HCT116 (cell line): ENCODE measurements at regions not wholly inside any gene's neighbourhood (a gene's known extent, or its start where the extent isn't known, plus 50 kb on each side); places are given as distances from the start of the nearest gene placed in this dataset.

Source experiments
- ATAC-seq: fragments of 200-7000 bp; cut with Tn5 transposase; 2 replicates; pipeline ENCODE4 v1.9.1; 2020; ENCODE audit warnings: mild to moderate bottlenecking, moderate library complexity
- BruUV-seq: library from RNA; stranded (reverse); fragments of 400-500 nt; replicated peaks from 2 replicates; lab custom pipeline; 2021; lab: Mats Ljungman, UMichigan
- CTCF ChIA-PET: fragments of 300-600 bp; sonication (Branson Sonifier 250); formaldehyde crosslinking; loops from one replicate; lab custom pipeline; 2021; ENCODE audit warnings: antibody characterized with exemption; lab: Charles Lee
- POLR2A ChIA-PET: fragments of 300-600, 350-600 bp; sonication (Branson Sonifier 250); formaldehyde crosslinking; loops from one replicate; lab custom pipeline; 2021; ENCODE audit warnings: antibody characterized with exemption; lab: Charles Lee
- RAD21 ChIA-PET, 2 experiments: fragments of 300-600 bp; sonication (Branson Sonifier 250); formaldehyde crosslinking; loops; one replicate each; lab custom pipeline; 2023; ENCODE audit warnings: low total read pairs in 2 of 2; ENCODE audit not compliant: uncharacterized antibody in 2 of 2, unreplicated experiment in 2 of 2, low non-redundant PET in 1 of 2; lab: Charles Lee
- DNase-seq: peaks from one replicate; pipeline ENCODE4 v3.0.0-alpha.2; 2010; ENCODE audit warnings: low read depth, low spot score
- H2AFZ ChIP-seq: fragments of 200-600 bp; shearing (Covaris generic), sonication (generic); 2 replicates; pipeline ENCODE4 v1.6.1; 2017; ENCODE audit warnings: low read depth, mixed run types, mixed read lengths, antibody characterized with exemption, low read length; ENCODE audit not compliant: poor library complexity, severe bottlenecking
- H3K27ac ChIP-seq: 2 replicates; pipeline ENCODE4 v1.5.1; 2012; ENCODE audit warnings: low read depth, low read length
- H3K27me3 ChIP-seq: fragments of 200-600 bp; sonication (generic); 2 replicates; pipeline ENCODE4 v1.6.1; 2016; ENCODE audit warnings: mixed run types, low read length, mixed read lengths; ENCODE audit not compliant: insufficient read depth
- H3K36me3 ChIP-seq, 2 experiments: fragments of 200-500 bp in 1 of 2; fragments of 200-600 bp in 1 of 2; sonication (Bioruptor generic) in 1 of 2; sonication (generic) in 1 of 2; 2 replicates each; pipeline versions ENCODE4 v1.5.1 to v1.6.1; 2014 to 2016; ENCODE audit warnings: low read length in 2 of 2, inconsistent platforms in 1 of 2, mixed read lengths in 1 of 2, mixed run types in 1 of 2; ENCODE audit not compliant: insufficient read depth in 2 of 2, control insufficient read depth in 1 of 2
- H3K4me1 ChIP-seq, 2 experiments: fragments of 200-600 bp in 1 of 2; sonication (generic) in 1 of 2; 2 replicates each; pipeline versions ENCODE4 v1.5.1 to v1.6.1; 2012 to 2017; ENCODE audit warnings: low read length in 2 of 2, inconsistent platforms in 1 of 2, mild to moderate bottlenecking in 1 of 2, mixed read lengths in 1 of 2, mixed run types in 1 of 2, moderate library complexity in 1 of 2; ENCODE audit not compliant: insufficient read depth in 2 of 2, control insufficient read depth in 1 of 2
- H3K4me2 ChIP-seq: fragments of 200-600 bp; sonication (generic); 2 replicates; pipeline ENCODE4 v1.6.1; 2017; ENCODE audit warnings: mixed run types, low read length, mixed read lengths
- H3K4me3 ChIP-seq, 2 experiments: fragments of 200-600 bp in 1 of 2; sonication (generic) in 1 of 2; replicated peaks in 1 of 2; 2 replicates each; pipeline ENCODE4 v1.5.1; 2011 to 2016; ENCODE audit warnings: low read length in 2 of 2, control low read depth in 1 of 2, low read depth in 1 of 2, mild to moderate bottlenecking in 1 of 2, mixed read lengths in 1 of 2, mixed run types in 1 of 2
- H3K79me2 ChIP-seq: fragments of 200-600 bp; sonication (generic); 2 replicates; pipeline ENCODE4 v1.6.1; 2017; ENCODE audit warnings: mild to moderate bottlenecking, mixed run types, low read length, moderate library complexity, mixed read lengths; ENCODE audit not compliant: insufficient read depth
- H3K9ac ChIP-seq: fragments of 200-600 bp; sonication (generic); 2 replicates; pipeline ENCODE4 v1.6.1; 2016; ENCODE audit warnings: low read length, mixed read lengths
- H3K9me2 ChIP-seq: fragments of 200-600 bp; sonication (generic), shearing (Covaris generic); 2 replicates; pipeline ENCODE4 v1.6.1; 2017; ENCODE audit warnings: mixed run types, mild to moderate bottlenecking, moderate library complexity; ENCODE audit not compliant: insufficient read depth
- H3K9me3 ChIP-seq, 2 experiments: fragments of 200-500 bp in 1 of 2; fragments of 200-600 bp in 1 of 2; sonication (Bioruptor generic) in 1 of 2; sonication (generic) in 1 of 2; 2 replicates each; pipeline ENCODE4 v1.6.1; 2014 to 2017; ENCODE audit warnings: low read length in 2 of 2, mixed read lengths in 2 of 2, inconsistent platforms in 1 of 2, low read depth in 1 of 2, mild to moderate bottlenecking in 1 of 2, mixed run types in 1 of 2, moderate library complexity in 1 of 2; ENCODE audit not compliant: control insufficient read depth in 1 of 2, insufficient read depth in 1 of 2
- H4K20me1 ChIP-seq: fragments of 200-600 bp; sonication (generic), shearing (Covaris generic); 2 replicates; pipeline ENCODE4 v1.6.1; 2017; ENCODE audit warnings: mixed run types, mild to moderate bottlenecking, moderate library complexity; ENCODE audit not compliant: insufficient read depth
- CEBPB ChIP-seq: IDR thresholded peaks from 2 replicates; pipeline ENCODE4 v1.6.1; 2012; ENCODE audit warnings: low read depth
- EGR1 ChIP-seq: IDR thresholded peaks from 2 replicates; pipeline ENCODE4 v1.6.1; 2012; ENCODE audit warnings: low read depth
- EZH2 ChIP-seq: fragments of 200-600 bp; sonication (generic); IDR thresholded peaks from 2 replicates; pipeline ENCODE4 v1.6.1; 2017; ENCODE audit warnings: antibody characterized with exemption, mixed run types
- FOSL1 ChIP-seq: IDR thresholded peaks from 2 replicates; pipeline ENCODE4 v1.6.1; 2012; ENCODE audit warnings: low read depth
- JUND ChIP-seq: IDR thresholded peaks from 2 replicates; pipeline ENCODE4 v1.6.1; 2012
- MAX ChIP-seq: IDR thresholded peaks from 2 replicates; pipeline ENCODE4 v1.6.1; 2012
- POLR2AphosphoS5 ChIP-seq: IDR thresholded peaks from 2 replicates; pipeline ENCODE4 v1.6.1; 2011; ENCODE audit warnings: mild to moderate bottlenecking, low read depth, low read length, moderate library complexity
- RAD21 ChIP-seq: IDR thresholded peaks from 2 replicates; pipeline ENCODE4 v1.6.1; 2012; ENCODE audit warnings: low read depth, mild to moderate bottlenecking
- SIN3A ChIP-seq: IDR thresholded peaks from 2 replicates; pipeline ENCODE4 v1.6.1; 2012; ENCODE audit warnings: low read depth
- SP1 ChIP-seq: IDR thresholded peaks from 2 replicates; pipeline ENCODE4 v1.6.1; 2012; ENCODE audit warnings: low read depth
- SRF ChIP-seq: IDR thresholded peaks from 2 replicates; pipeline ENCODE4 v1.6.1; 2012; ENCODE audit warnings: low read depth
- YY1 ChIP-seq: IDR thresholded peaks from 2 replicates; pipeline ENCODE4 v1.6.1; 2011; ENCODE audit warnings: low read length, low read depth, moderate library complexity, mild to moderate bottlenecking; ENCODE audit not compliant: insufficient replicate concordance; ENCODE audit errors: extremely low read depth
- ZBTB33 ChIP-seq: IDR thresholded peaks from 2 replicates; pipeline ENCODE4 v1.6.1; 2011; ENCODE audit warnings: mild to moderate bottlenecking, low read length, moderate library complexity; ENCODE audit not compliant: insufficient replicate concordance; ENCODE audit errors: extremely low read depth
- ZNF274 ChIP-seq: fragments of 200-500 bp; sonication (Bioruptor generic); IDR thresholded peaks from 2 replicates; pipeline ENCODE4 v1.6.1; 2014; ENCODE audit warnings: mild to moderate bottlenecking, low read depth, low read length, inconsistent platforms
- intact Hi-C: fragments of 100-400 bp; cut with micrococcal nuclease; formaldehyde crosslinking; loops from 2 replicates; pipeline ENCODE4 v1.10.0; 2022
- TF ChIP-seq, protein P1 (sequence below): IDR thresholded peaks from 2 replicates; pipeline ENCODE4 v1.6.1; 2012; ENCODE audit warnings: low read depth
- TF ChIP-seq, protein P2 (sequence below), 3 experiments: fragments of 200-600 bp in 1 of 3; sonication (generic) in 1 of 3; IDR thresholded peaks in 2 of 3; conservative IDR thresholded peaks in 1 of 3; 2 replicates each; pipeline ENCODE4 v1.5.1; 2012 to 2017; ENCODE audit warnings: low read depth in 2 of 3, low read length in 2 of 3, antibody characterized with exemption in 1 of 3, borderline replicate concordance in 1 of 3, control low read depth in 1 of 3, mild to moderate bottlenecking in 1 of 3, mixed read lengths in 1 of 3, mixed run types in 1 of 3, moderate library complexity in 1 of 3; ENCODE audit not compliant: insufficient read depth in 1 of 3

GRCh38 chr15:81922143-81922542 is 123.7 kb downstream of the MEX3B start (continued):
- TF ChIP-seq EZH2 (no peak), ZBTB33 (no peak), ZNF274 (no peak), SP1 (no peak), SRF (no peak)

GRCh38 chr15:81921163-81921562 is 124.7 kb downstream of the MEX3B start:
- CTCF ChIA-PET: no interaction called here
- Histone ChIP-seq H3K4me2 (no peak overlapping the region), H3K79me2 (no peaks in the 10 kb centered on the region), H4K20me1 (no peaks in the 10 kb centered on the region), H3K4me1 (no peaks in the 10 kb centered on the region), H3K27ac (no peak overlapping the region), H3K4me3 (no peak overlapping the region), H3K9ac (no peak overlapping the region), H2AFZ (no peak overlapping the region), H3K9me2 (no peaks in the 10 kb centered on the region), H3K27me3 (no peaks in the 10 kb centered on the region), H3K36me3 (no peaks in the 10 kb centered on the region), H3K9me3 (no peaks in the 10 kb centered on the region; a peak in 1 of 4 replicates)
- no peak for DNase-seq
- no peak for ATAC-seq
- POLR2A ChIA-PET: no interaction called here
- BruUV-seq: no TSS peak
- RAD21 ChIA-PET: no interaction called here
- intact Hi-C loops: loop anchor here (10.0 kb wide), 1 partner anchor 366 kb away; no protein-coding TSS in a partner anchor
- no peak for TF ChIP-seq ZBTB33
- no peak for TF ChIP-seq EZH2
- TF ChIP-seq POLR2AphosphoS5: no peak
- TF ChIP-seq, protein P1, sequence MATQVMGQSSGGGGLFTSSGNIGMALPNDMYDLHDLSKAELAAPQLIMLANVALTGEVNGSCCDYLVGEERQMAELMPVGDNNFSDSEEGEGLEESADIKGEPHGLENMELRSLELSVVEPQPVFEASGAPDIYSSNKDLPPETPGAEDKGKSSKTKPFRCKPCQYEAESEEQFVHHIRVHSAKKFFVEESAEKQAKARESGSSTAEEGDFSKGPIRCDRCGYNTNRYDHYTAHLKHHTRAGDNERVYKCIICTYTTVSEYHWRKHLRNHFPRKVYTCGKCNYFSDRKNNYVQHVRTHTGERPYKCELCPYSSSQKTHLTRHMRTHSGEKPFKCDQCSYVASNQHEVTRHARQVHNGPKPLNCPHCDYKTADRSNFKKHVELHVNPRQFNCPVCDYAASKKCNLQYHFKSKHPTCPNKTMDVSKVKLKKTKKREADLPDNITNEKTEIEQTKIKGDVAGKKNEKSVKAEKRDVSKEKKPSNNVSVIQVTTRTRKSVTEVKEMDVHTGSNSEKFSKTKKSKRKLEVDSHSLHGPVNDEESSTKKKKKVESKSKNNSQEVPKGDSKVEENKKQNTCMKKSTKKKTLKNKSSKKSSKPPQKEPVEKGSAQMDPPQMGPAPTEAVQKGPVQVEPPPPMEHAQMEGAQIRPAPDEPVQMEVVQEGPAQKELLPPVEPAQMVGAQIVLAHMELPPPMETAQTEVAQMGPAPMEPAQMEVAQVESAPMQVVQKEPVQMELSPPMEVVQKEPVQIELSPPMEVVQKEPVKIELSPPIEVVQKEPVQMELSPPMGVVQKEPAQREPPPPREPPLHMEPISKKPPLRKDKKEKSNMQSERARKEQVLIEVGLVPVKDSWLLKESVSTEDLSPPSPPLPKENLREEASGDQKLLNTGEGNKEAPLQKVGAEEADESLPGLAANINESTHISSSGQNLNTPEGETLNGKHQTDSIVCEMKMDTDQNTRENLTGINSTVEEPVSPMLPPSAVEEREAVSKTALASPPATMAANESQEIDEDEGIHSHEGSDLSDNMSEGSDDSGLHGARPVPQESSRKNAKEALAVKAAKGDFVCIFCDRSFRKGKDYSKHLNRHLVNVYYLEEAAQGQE: no peak
- TF ChIP-seq CEBPB: no peak
- TF ChIP-seq SIN3A: no peak
- TF ChIP-seq, protein P2, sequence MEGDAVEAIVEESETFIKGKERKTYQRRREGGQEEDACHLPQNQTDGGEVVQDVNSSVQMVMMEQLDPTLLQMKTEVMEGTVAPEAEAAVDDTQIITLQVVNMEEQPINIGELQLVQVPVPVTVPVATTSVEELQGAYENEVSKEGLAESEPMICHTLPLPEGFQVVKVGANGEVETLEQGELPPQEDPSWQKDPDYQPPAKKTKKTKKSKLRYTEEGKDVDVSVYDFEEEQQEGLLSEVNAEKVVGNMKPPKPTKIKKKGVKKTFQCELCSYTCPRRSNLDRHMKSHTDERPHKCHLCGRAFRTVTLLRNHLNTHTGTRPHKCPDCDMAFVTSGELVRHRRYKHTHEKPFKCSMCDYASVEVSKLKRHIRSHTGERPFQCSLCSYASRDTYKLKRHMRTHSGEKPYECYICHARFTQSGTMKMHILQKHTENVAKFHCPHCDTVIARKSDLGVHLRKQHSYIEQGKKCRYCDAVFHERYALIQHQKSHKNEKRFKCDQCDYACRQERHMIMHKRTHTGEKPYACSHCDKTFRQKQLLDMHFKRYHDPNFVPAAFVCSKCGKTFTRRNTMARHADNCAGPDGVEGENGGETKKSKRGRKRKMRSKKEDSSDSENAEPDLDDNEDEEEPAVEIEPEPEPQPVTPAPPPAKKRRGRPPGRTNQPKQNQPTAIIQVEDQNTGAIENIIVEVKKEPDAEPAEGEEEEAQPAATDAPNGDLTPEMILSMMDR (IDR thresholded peaks at IDR 0.05 in 2 of 3, conservative IDR thresholded peaks at IDR 0.05 in 1 of 3; ENCODE audit: borderline replicate concordance in 1 of 3, insufficient read depth in 1 of 3, low read depth in 2 of 3, low read length in 2 of 3): no peak
- TF ChIP-seq YY1: no peak
- no peak for TF ChIP-seq RAD21
- no peak for TF ChIP-seq FOSL1
- no peak for TF ChIP-seq MAX
- no peak for TF ChIP-seq JUND
- TF ChIP-seq EGR1: no peak
- no peak for TF ChIP-seq SP1
- TF ChIP-seq SRF: no peak
